ENCODE measurements at regions not wholly inside any gene's neighbourhood (a gene's known extent, or its start where the extent isn't known, plus 50 kb on each side); places are given as distances from the start of the nearest gene placed in this dataset.

GRCh38 chr2:41413813-41414485 is 633.9 kb upstream of the PKDCC start:
- no peak for DNase-seq

- DNase-seq, result no peak
Observed at GRCh38 chr2:41414486-41415230, 633.2 kb upstream of the PKDCC start.

GRCh38 chr2:41417511-41417910 is 630.3 kb upstream of the PKDCC start:
- DNase-seq, result no peak

- DNase-seq, result no peak
Observed at GRCh38 chr2:41420219-41420618, 627.6 kb upstream of the PKDCC start.

GRCh38 chr2:41420872-41421271 is 626.9 kb upstream of the PKDCC start:
- no peak for DNase-seq

GRCh38 chr2:41431756-41432155 is 616.1 kb upstream of the PKDCC start:
- DNase-seq, result no peak

GRCh38 chr2:41432459-41432858 is 615.4 kb upstream of the PKDCC start:
- DNase-seq, result no peak

- DNase-seq, result no peak
Observed at GRCh38 chr2:41434991-41435390, 612.8 kb upstream of the PKDCC start.

- DNase-seq, result no peak
Observed at GRCh38 chr2:41441958-41442357, 605.9 kb upstream of the PKDCC start.

- no peak for DNase-seq
Observed at GRCh38 chr2:41445865-41446264, 602.0 kb upstream of the PKDCC start.

- no peak for DNase-seq
Observed at GRCh38 chr2:41446266-41446665, 601.6 kb upstream of the PKDCC start.

- DNase-seq, result no peak
Observed at GRCh38 chr2:41448221-41448620, 599.6 kb upstream of the PKDCC start.

GRCh38 chr2:41457026-41457425 is 590.8 kb upstream of the PKDCC start:
- no peak for DNase-seq

GRCh38 chr2:41460661-41461060 is 587.2 kb upstream of the PKDCC start:
- DNase-seq, result no peak

GRCh38 chr2:41464395-41464794 is 583.4 kb upstream of the PKDCC start:
- DNase-seq, result no peak

- DNase-seq, result no peak
Observed at GRCh38 chr2:41475959-41476358, 571.9 kb upstream of the PKDCC start.

- no peak for DNase-seq
Observed at GRCh38 chr2:41482659-41483058, 565.2 kb upstream of the PKDCC start.

- no peak for DNase-seq
Observed at GRCh38 chr2:41483226-41483625, 564.6 kb upstream of the PKDCC start.

GRCh38 chr2:41483982-41484857 is 563.6 kb upstream of the PKDCC start:
- no peak for DNase-seq

GRCh38 chr2:41484858-41485234 is 563.0 kb upstream of the PKDCC start:
- no peak for DNase-seq

- no peak for DNase-seq
Observed at GRCh38 chr2:41486948-41487347, 560.9 kb upstream of the PKDCC start.

GRCh38 chr2:41488888-41489287 is 558.9 kb upstream of the PKDCC start:
- no peak for DNase-seq

GRCh38 chr2:41489638-41490037 is 558.2 kb upstream of the PKDCC start:
- DNase-seq, result no peak

GRCh38 chr2:41495050-41495449 is 552.8 kb upstream of the PKDCC start:
- DNase-seq, result no peak

All from CD4-positive, alpha-beta T cell treated with Interleukin-17A for 4 hours (primary cell).